GM19372 (cell line): ENCODE measurements at regions not wholly inside any gene's neighbourhood (a gene's known extent, or its start where the extent isn't known, plus 50 kb on each side); places are given as distances from the start of the nearest gene placed in this dataset.
"Not testable (repeated sequence)": the region's sequence is repeated elsewhere in the genome, so short reads cannot be mapped to it uniquely, and the experiment has no call there.

ENCODE experiments used
- ATAC-seq: cut with Tn5 transposase; IDR thresholded peaks from one replicate; pipeline ENCODE4 v1.9.1; 2021; ENCODE audit warnings: mild to moderate bottlenecking, low read depth, moderate library complexity; ENCODE audit not compliant: unreplicated experiment

DNA sequence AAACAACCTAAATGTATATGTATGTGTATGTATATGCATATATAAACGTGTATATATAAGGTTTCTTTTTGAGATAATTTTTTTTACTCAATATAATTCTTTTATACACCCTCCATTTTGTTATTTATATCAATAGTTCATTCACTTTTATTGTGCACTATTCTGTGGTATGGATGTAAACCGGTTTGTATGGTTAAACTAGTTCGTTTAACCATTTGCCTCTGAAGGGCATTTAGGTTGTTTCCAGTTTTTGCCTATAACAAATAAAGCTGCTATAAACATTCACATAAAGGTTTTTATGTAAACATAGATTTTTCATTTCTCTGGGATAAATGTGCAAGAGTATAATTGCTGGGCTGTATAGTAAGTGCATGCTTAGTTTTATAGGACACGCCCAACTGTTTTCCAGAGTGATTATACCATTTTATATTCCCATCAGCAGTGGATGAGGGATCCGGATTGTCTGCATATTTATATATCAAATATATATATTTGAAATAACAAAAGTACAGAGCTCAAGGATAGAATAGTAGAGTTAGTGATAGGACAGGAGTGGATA, 380.3 kb downstream of the TSHZ3 start:
- ATAC-seq: no peak

DNA sequence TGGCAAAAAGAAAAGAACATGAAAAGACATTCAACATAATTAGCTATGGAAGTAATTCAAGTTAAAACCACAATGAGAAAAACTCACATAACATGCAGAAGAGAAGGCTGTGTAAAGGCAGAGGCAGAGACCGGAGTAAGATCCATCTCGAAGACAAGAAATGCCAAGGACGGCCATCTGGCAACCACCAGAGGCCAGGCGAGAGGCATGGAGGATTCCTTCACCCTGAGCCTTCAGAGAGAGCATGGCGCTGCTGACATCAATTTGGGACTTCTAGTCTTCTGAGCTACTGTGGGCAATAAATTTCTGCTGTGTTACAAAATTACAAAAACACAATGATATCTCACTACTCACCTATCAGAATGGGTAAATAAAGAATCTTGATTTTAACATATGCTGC, 381.0 kb downstream of the TSHZ3 start:
- no peak for ATAC-seq

DNA sequence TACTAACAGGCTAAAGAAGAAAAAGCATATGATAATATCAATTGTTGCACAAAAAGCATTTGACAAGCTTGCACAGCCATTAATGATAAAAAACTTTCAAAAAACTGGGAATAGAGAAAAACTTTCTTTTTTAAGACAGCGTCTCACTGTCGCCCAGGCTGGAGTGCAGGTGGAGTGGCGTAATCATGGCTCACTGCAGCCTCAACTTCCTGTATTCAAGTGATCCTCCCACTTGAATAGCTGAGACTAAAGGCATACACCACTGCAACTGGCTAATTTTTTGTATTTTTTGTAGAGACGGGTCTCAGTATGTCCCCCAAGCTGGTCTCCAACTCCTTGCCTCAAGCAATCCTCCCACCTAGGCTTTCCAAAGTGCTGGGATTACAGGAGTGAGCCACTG, 382.8 kb downstream of the TSHZ3 start:
- no peak for ATAC-seq

GRCh38 chr19:30959011-30959410, 390.2 kb downstream of the TSHZ3 start:
- ATAC-seq: no peak

GRCh38 chr19:30955112-30956104, 393.8 kb downstream of the TSHZ3 start:
- ATAC-seq: no peak

DNA sequence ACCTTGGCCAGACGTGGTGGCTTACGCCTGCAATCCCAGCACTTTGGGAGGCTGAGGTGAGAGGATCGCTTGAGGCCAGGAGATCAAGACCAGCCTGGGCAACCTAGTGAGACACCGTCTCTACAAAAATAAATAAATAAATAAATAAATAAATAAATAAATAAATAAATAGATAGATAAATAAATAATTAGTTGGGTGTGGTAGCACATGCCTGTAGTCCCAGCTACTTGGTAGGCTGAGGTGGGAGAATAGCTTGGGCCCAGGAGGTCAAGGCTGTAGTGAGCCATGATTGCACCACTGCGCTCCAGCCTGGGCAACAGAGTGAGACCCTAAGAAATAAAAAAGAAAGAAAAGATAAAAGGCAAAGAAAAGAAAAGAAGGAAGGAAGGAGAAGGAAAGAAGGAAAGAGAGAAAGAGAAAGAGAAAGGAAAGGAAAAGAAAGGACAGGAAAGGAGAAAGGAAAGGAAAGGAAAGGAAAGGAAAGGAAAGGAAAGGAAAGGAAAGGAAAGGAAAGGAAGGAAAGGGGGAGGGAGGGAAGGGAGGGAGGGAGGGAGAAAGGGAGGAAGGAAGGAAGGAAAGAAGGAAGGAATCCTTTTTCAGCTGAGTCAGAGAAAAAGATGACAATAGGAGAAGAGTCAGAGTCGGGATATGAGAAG, 404.8 kb downstream of the TSHZ3 start:
- not testable (repeated sequence) for ATAC-seq

GRCh38 chr19:30943101-30943843, 406.0 kb downstream of the TSHZ3 start:
- no peak for ATAC-seq

GRCh38 chr19:30942636-30943035, 406.6 kb downstream of the TSHZ3 start:
- ATAC-seq: no peak

GRCh38 chr19:30941591-30941990, 407.6 kb downstream of the TSHZ3 start:
- ATAC-seq: no peak

DNA sequence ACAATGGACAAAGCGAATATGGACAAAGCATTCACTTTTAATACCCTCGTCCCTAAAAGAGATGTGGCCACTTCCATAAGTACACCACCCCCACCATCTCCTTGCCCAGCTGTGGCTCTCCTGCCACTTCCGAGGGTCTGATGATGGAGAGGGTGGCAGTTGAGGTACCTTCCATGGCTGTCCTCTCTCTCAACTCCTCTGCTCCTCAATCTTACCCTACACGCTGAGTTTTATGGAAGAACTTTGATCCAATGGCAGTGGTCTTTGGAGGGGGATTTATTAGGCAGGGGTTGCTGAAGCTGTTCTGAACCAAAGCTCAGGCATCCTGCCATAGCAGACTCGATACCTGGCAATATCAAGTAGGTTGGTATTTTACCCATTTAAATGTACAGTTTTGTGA, 413.0 kb downstream of the TSHZ3 start:
- no peak for ATAC-seq

DNA sequence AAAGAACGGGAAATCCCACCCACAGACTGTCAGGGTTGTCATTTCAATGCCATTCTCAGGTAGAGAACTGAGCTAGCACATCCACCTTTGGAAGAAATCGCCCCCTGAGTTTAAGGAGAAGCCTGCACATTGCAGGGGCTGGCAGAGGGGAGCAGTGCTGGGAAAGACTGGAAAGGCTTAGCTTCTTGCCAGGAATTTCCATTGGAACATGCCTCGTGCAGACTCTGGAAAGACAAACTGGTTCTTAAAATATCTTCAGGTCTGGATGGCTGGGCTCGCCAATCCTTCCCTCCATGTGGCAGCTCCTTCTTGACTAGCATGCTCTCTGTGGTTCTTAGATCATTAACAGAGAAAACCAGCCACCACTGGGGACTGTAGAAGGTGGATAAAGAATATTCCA, 414.1 kb downstream of the TSHZ3 start:
- ATAC-seq: no peak

DNA sequence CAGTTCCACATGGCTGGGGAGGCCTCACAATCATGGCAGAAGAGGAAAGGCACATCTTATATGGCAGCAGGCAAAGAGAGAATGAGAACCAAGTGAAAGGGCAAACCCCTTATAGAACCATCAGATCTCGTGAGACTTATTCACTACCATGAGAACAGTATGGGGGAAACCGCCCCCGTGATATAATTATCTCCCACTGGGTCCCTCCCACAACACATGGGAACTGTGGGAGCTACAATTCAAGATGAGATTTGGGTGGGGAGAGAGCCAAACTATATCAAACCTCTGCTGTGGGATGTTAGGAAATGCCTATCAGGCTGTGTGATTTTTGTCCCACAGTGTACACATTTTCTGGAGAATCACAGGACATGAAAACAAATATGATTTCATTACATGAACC, 415.8 kb downstream of the TSHZ3 start:
- ATAC-seq: not testable (repeated sequence)

- no peak for ATAC-seq
Measured at GRCh38 chr19:30932854-30933253, 416.4 kb downstream of the TSHZ3 start.

DNA sequence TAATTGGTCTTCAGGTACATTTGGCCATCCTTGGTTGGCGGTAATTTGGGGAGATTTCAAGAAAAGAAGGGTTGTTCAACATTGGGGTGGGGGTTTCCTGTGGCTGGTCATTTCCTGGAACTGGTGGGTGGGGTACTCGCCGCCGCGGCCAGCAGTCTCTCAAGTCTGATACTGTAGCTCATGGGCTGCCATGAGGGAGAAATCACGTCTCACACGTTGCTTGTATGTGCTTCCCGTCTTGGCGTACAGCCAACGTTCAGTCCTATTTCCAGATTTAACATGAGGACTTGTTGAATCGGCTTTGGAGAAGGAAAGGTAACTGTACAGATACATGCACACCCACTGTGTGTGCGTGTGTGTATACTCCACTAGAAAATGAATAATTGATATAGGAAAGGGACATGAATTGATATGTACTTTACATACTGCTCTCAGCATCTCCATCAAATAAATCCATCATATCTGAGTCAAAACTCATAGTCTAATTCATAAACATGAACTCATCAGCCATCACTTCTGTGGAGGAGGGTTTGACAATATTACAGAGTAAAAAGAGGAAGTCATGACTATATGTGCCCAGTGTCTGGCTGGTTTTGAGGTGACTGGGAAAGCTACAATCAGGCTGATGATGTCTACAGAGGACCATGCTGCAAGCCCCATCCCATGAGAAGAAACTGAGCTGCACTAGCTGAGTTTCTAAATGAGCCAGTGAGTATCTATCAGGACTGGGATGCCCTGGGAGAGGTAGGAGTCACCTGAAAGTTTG, 418.1 kb downstream of the TSHZ3 start:
- ATAC-seq: no peak

- no peak for ATAC-seq
Measured at GRCh38 chr19:30927705-30928104, 421.5 kb downstream of the TSHZ3 start.

DNA sequence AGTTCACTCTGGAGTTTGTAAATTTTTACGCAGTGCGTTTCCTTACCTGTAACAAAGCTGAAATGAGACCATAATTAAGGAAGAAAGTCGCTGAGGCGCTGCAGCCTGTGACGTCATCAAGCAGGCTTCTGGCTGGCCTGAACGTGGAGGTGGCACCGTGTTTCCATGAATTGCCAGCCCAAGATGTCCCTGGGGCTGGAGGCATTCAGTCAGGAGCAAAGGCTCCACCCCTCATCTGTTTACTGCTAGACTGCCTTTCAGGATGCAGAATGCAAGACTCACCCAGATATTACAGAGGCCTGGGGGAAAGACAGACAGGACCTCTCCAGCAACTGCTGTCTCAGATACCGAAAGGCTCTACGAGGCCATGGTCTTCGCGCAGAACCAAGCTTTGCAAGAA, 424.6 kb downstream of the TSHZ3 start:
- no peak for ATAC-seq

GRCh38 chr19:30924069-30924636, 425.1 kb downstream of the TSHZ3 start:
- no peak for ATAC-seq

DNA sequence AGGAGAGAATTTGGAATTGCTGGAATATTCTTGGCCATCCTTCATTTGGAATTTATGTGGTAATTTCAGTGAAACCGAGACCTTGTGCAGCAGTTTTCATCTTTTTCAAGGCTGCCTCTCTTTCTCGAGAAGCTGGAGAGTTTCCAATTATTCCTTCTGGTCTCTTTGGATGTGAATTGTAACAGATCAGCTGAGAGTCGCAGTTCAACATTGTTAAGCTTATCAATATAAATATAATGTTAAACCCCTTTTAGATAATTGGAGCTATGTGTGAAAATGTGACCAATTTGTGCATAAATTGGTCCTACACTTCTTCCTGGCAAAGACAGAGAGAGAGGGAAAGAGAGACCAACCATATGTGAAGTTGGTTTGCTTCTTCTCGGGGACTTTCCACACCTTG, 425.6 kb downstream of the TSHZ3 start:
- ATAC-seq: no peak

DNA sequence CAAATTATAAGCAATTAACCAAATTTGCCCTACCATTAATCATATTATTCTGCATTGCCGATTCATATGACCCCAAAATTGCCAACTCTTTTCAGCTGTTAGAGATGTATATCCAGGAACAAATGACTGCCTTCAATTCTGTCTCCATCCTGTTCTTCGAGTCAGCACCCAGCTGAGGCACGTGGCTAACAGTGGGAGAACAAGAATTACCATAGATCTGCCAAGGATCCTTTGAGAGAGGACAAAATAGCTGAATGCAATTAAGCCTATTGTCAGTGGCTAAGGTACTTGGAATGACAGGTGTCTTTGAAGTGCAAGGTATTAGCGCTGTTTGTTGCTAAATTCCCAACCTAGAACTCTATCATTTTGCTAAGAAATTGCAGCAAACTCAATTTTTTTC, 426.1 kb downstream of the TSHZ3 start:
- ATAC-seq: no peak

DNA sequence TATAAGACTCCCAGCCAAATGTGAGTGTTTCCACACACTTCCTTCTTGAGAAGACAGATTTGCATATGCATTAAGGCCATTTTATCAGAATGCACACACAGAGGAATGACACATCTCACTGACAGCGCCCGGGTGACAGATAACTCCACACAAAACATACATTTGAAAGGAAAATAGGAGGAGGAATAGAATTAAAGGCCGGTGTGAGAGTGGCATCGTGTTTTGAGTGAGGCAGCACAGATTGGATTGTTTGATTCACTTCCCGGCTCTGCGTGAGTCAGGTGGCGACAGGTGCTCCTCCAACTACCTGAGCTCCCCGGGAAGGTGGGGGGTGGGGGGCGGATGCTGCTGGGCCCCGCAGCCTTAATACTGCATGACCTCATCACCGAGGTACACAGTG, 429.0 kb downstream of the TSHZ3 start:
- no peak for ATAC-seq
